ENCODE measurements at regions not wholly inside any gene's neighbourhood (a gene's known extent, or its start where the extent isn't known, plus 50 kb on each side); places are given as distances from the start of the nearest gene placed in this dataset.

DNA sequence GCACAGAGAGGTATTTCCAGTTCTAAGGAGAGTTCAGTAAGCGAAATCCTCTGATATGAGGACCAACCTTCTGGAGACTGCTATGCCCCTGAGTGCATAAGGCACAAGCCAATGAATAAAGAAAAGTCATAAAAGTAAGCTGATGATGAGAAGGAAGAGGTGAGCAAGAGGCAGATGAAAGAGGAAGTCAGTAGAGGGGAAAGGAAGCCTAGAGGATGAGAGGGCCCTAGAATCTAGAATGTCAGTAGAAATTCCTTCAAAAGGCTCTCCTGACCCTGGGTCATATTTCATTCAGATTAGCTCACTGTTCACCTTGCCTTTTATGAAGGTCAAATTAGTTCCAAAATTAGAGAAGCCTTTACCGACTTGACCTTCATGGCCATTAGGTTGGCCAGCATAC, 209.2 kb downstream of the CD83 start:
- TF ChIP-seq, protein P1, sequence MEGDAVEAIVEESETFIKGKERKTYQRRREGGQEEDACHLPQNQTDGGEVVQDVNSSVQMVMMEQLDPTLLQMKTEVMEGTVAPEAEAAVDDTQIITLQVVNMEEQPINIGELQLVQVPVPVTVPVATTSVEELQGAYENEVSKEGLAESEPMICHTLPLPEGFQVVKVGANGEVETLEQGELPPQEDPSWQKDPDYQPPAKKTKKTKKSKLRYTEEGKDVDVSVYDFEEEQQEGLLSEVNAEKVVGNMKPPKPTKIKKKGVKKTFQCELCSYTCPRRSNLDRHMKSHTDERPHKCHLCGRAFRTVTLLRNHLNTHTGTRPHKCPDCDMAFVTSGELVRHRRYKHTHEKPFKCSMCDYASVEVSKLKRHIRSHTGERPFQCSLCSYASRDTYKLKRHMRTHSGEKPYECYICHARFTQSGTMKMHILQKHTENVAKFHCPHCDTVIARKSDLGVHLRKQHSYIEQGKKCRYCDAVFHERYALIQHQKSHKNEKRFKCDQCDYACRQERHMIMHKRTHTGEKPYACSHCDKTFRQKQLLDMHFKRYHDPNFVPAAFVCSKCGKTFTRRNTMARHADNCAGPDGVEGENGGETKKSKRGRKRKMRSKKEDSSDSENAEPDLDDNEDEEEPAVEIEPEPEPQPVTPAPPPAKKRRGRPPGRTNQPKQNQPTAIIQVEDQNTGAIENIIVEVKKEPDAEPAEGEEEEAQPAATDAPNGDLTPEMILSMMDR (IDR thresholded peaks at IDR 0.05; ENCODE audit: insufficient read depth, low read depth, low read length): no peak
- no peak for TF ChIP-seq EZH2 (IDR thresholded peaks at IDR 0.05; ENCODE audit: insufficient read depth, low read length)
